Astrocyte (in vitro differentiated cells and primary cell): ENCODE measurements at regions not wholly inside any gene's neighbourhood (a gene's known extent, or its start where the extent isn't known, plus 50 kb on each side); places are given as distances from the start of the nearest gene placed in this dataset.
"Not testable (repeated sequence)": the region's sequence is repeated elsewhere in the genome, so short reads cannot be mapped to it uniquely, and the experiment has no call there.

Source experiments
- DNase-seq: peaks from one replicate; pipeline ENCODE4 v3.0.0-alpha.2; 2010; ENCODE audit warnings: low read depth
- FAIRE-seq: peaks from 2 replicates; lab custom pipeline; 2011; peaks lifted over from hg19 to GRCh38; lab: Jason Lieb, UNC
- H2AFZ ChIP-seq: 2 replicates; pipeline ENCODE4 v1.6.0; 2012; ENCODE audit warnings: low read depth, low read length, inconsistent platforms
- H3K27ac ChIP-seq: 2 replicates; pipeline ENCODE4 v1.5.1; 2011; ENCODE audit warnings: low read depth, low read length, inconsistent platforms
- H3K27me3 ChIP-seq: 2 replicates; pipeline ENCODE4 v1.6.0; 2011; ENCODE audit warnings: low read length, inconsistent platforms; ENCODE audit not compliant: insufficient read depth
- H3K36me3 ChIP-seq: 2 replicates; pipeline ENCODE4 v1.5.1; 2011; ENCODE audit warnings: low read length, inconsistent platforms; ENCODE audit not compliant: insufficient read depth
- H3K4me1 ChIP-seq: 2 replicates; pipeline ENCODE4 v1.5.1; 2011; ENCODE audit warnings: low read length, inconsistent platforms; ENCODE audit not compliant: insufficient read depth
- H3K4me2 ChIP-seq: 2 replicates; pipeline ENCODE4 v1.6.0; 2012; ENCODE audit warnings: low read length, inconsistent platforms
- H3K4me3 ChIP-seq: 2 replicates; pipeline ENCODE4 v1.5.1; 2011; ENCODE audit warnings: low read depth, mild to moderate bottlenecking, low read length, inconsistent platforms; ENCODE audit not compliant: insufficient read depth
- H3K79me2 ChIP-seq: 2 replicates; pipeline ENCODE4 v1.6.0; 2012; ENCODE audit warnings: mild to moderate bottlenecking, low read length, inconsistent platforms; ENCODE audit not compliant: insufficient read depth
- H3K9ac ChIP-seq: 2 replicates; pipeline ENCODE4 v1.6.0; 2012; ENCODE audit warnings: mild to moderate bottlenecking, low read length, inconsistent platforms
- H3K9me3 ChIP-seq: 2 replicates; pipeline ENCODE4 v1.5.1; 2012; ENCODE audit warnings: low read depth, mild to moderate bottlenecking, low read length, inconsistent platforms; ENCODE audit not compliant: insufficient read depth
- H4K20me1 ChIP-seq: 2 replicates; pipeline ENCODE4 v1.6.0; 2012; ENCODE audit warnings: low read length, inconsistent platforms; ENCODE audit not compliant: insufficient read depth
- H3K27ac Mint-ChIP-seq: one replicate; pipeline ENCODE4 v1.8.0; 2021; ENCODE audit warnings: mild to moderate bottlenecking, mixed read lengths; ENCODE audit not compliant: unreplicated experiment
- H3K27me3 Mint-ChIP-seq: one replicate; pipeline ENCODE4 v1.8.0; 2021; ENCODE audit warnings: low read depth, mixed read lengths; ENCODE audit not compliant: unreplicated experiment
- H3K36me3 Mint-ChIP-seq: one replicate; pipeline ENCODE4 v1.8.0; 2021; ENCODE audit warnings: low read depth, mixed read lengths; ENCODE audit not compliant: unreplicated experiment
- H3K4me1 Mint-ChIP-seq: one replicate; pipeline ENCODE4 v1.8.0; 2021; ENCODE audit warnings: low read depth, mixed read lengths; ENCODE audit not compliant: unreplicated experiment
- H3K4me3 Mint-ChIP-seq: one replicate; pipeline ENCODE4 v1.8.0; 2021; ENCODE audit warnings: mild to moderate bottlenecking, moderate library complexity, mixed read lengths; ENCODE audit not compliant: unreplicated experiment
- H3K9me3 Mint-ChIP-seq: one replicate; pipeline ENCODE4 v1.8.0; 2021; ENCODE audit warnings: mild to moderate bottlenecking, mixed read lengths; ENCODE audit not compliant: unreplicated experiment
- CTCF ChIP-seq: IDR thresholded peaks from 2 replicates; pipeline ENCODE4 v1.5.1; 2011; ENCODE audit warnings: low read depth, mild to moderate bottlenecking, inconsistent platforms, low read length, moderate library complexity; ENCODE audit not compliant: insufficient read depth
- EZH2 ChIP-seq: IDR thresholded peaks from 2 replicates; pipeline ENCODE4 v1.6.1; 2012; ENCODE audit warnings: mild to moderate bottlenecking, low read length, inconsistent platforms; ENCODE audit not compliant: insufficient read depth

GRCh38 chr21:35274090-35274489, 225.0 kb upstream of the RUNX1 start:
- TF ChIP-seq CTCF (no peak), EZH2 (no peak)
- H3K4me1 Mint-ChIP-seq: peaks cover 14% of the 10 kb centered on the region
- H3K4me3 ChIP-seq: no peak overlapping the region
- H3K36me3 ChIP-seq: no peaks in the 10 kb centered on the region
- no peaks in the 10 kb centered on the region for H3K27me3 ChIP-seq
- no peak overlapping the region for H3K4me3 Mint-ChIP-seq
- no peaks in the 10 kb centered on the region for H3K4me1 ChIP-seq
- no peaks in the 10 kb centered on the region for H4K20me1 ChIP-seq
- H3K9me3 ChIP-seq: no peaks in the 10 kb centered on the region
- H3K36me3 Mint-ChIP-seq: no peaks in the 10 kb centered on the region
- no peak overlapping the region for H3K27ac ChIP-seq
- no peak overlapping the region for H3K27ac Mint-ChIP-seq
- H3K79me2 ChIP-seq: no peaks in the 10 kb centered on the region
- H3K9me3 Mint-ChIP-seq: peaks cover 4% of the 10 kb centered on the region
- FAIRE-seq: no peak
- no peak for DNase-seq
- no peaks in the 10 kb centered on the region for H3K27me3 Mint-ChIP-seq
- no peak overlapping the region for H2AFZ ChIP-seq
- H3K4me2 ChIP-seq: no peak overlapping the region
- H3K9ac ChIP-seq: no peak overlapping the region

- Histone ChIP-seq H3K4me2 (no peak overlapping the region), H3K36me3 (no peaks in the 10 kb centered on the region), H3K4me1 (no peaks in the 10 kb centered on the region), H3K27ac (no peak overlapping the region), H3K4me3 (no peak overlapping the region), H3K79me2 (no peaks in the 10 kb centered on the region), H4K20me1 (no peaks in the 10 kb centered on the region), H3K27me3 (no peaks in the 10 kb centered on the region), H3K9ac (no peak overlapping the region), H3K9me3 (no peaks in the 10 kb centered on the region), H2AFZ (no peak overlapping the region)
- TF ChIP-seq CTCF: no peak
- no peak for TF ChIP-seq EZH2
- FAIRE-seq (no peak), DNase-seq (no peak)
- Mint-ChIP-seq H3K27me3 (no peaks in the 10 kb centered on the region), H3K27ac (no peak overlapping the region), H3K36me3 (no peaks in the 10 kb centered on the region), H3K9me3 (peaks cover 4% of the 10 kb centered on the region), H3K4me1 (peaks cover 14% of the 10 kb centered on the region), H3K4me3 (no peak overlapping the region)
Measured at GRCh38 chr21:35273333-35273732, 224.2 kb upstream of the RUNX1 start.

- not testable (repeated sequence) for H2AFZ ChIP-seq, H3K36me3 ChIP-seq, H3K27me3 Mint-ChIP-seq, FAIRE-seq, H3K4me2 ChIP-seq, H3K27me3 ChIP-seq, H3K79me2 ChIP-seq, H3K4me3 ChIP-seq, H3K9me3 Mint-ChIP-seq, H3K9ac ChIP-seq, H4K20me1 ChIP-seq, H3K27ac ChIP-seq, H3K4me3 Mint-ChIP-seq, H3K27ac Mint-ChIP-seq, H3K9me3 ChIP-seq, H3K4me1 ChIP-seq, H3K36me3 Mint-ChIP-seq, DNase-seq
- peaks cover 14% of the 10 kb centered on the region for H3K4me1 Mint-ChIP-seq
Measured at GRCh38 chr21:35271344-35272118, 222.4 kb upstream of the RUNX1 start.
